C4-2B (cell line): ENCODE measurements at regions not wholly inside any gene's neighbourhood (a gene's known extent, or its start where the extent isn't known, plus 50 kb on each side); places are given as distances from the start of the nearest gene placed in this dataset.

Source experiments
- H3K27ac ChIP-seq: fragments of 450-650 bp; 2 replicates; pipeline ENCODE4 v1.5.1; 2017
- ZFX ChIP-seq: fragments of 450-650 bp; IDR thresholded peaks from 2 replicates; pipeline ENCODE4 v1.6.1; 2017
- TF ChIP-seq, protein P1 (sequence below): fragments of 450-650 bp; conservative IDR thresholded peaks from 2 replicates; pipeline ENCODE4 v1.5.1; 2017; ENCODE audit warnings: mild to moderate bottlenecking

DNA sequence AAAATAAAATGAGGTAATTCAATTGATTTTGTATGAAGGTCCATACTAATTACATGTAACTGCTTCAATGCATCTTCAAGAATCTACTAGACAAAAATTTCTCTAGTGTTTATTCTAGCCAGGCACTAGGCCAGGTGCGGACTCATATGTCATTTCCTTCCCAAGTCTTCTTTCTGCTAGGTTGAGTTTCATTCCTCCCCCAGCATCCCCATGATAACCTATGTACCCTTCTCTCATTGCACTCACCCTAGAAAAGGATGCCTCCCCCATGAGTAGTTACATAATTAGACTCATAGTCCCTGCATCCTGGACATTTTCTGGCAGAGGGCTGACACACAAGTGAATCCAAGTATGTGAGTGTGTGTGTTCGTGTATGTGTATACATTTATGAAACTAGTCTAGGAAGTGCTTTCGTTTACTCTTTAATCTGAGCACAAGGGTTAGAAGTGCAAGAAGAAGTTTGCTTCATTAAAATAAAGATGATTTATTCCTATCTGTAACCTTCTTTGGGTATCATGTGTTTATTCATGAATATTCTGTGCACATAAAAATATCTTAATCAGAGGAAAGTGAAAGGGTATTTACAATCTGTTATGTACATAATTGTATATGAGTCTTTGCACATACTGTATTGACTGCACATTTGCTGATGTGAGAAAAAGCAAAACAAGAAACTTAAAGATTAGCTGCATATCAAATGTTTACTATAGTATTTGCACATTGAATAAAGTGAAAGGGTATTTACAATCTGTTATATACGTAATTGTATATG is 585.6 kb upstream of the ZNF717 start:
- no peak overlapping the region for H3K27ac ChIP-seq
- TF ChIP-seq, protein P1, sequence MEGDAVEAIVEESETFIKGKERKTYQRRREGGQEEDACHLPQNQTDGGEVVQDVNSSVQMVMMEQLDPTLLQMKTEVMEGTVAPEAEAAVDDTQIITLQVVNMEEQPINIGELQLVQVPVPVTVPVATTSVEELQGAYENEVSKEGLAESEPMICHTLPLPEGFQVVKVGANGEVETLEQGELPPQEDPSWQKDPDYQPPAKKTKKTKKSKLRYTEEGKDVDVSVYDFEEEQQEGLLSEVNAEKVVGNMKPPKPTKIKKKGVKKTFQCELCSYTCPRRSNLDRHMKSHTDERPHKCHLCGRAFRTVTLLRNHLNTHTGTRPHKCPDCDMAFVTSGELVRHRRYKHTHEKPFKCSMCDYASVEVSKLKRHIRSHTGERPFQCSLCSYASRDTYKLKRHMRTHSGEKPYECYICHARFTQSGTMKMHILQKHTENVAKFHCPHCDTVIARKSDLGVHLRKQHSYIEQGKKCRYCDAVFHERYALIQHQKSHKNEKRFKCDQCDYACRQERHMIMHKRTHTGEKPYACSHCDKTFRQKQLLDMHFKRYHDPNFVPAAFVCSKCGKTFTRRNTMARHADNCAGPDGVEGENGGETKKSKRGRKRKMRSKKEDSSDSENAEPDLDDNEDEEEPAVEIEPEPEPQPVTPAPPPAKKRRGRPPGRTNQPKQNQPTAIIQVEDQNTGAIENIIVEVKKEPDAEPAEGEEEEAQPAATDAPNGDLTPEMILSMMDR = no peak
- TF ChIP-seq ZFX = no peak

DNA sequence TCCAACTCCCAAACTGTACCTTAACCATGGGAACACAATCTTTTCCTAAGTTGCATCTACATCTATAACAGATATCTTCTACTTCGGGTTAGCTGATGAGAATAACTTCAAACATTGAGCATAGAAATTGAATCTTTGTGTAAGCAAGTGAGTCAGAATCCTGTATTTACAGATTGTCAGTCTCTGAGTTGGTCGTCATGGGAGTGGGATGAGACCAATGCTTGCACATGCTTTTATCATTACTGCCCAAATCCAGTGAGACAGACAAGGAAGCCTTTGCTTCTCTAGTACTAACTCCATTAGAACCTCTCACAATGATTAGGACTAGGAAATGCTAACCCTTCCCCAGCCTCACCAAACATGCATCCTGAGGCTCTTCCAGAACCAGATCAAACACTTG is 587.1 kb upstream of the ZNF717 start:
- no peak overlapping the region for H3K27ac ChIP-seq
- no peak for TF ChIP-seq ZFX
- TF ChIP-seq, protein P1 = no peak

DNA sequence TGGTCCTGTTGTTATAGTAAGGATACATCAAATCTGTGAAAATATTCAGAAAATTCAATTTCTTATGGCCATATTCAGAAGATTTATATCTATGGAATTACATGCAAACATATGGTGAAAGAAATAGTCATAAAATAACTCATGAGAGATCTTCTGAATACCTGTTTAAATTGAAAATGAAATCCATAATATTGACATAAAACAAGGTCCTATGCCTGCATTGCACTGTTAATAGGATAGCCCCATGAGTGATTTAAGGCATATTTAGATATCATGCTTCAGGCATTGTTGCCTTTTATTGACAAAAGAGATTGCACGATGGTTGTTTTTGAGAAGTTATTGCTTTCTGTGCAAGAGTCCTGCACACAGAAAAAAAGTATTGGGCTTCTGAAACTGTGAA is 591.7 kb upstream of the ZNF717 start:
- no peak for TF ChIP-seq ZFX
- TF ChIP-seq, protein P1 = no peak
- H3K27ac ChIP-seq = no peak overlapping the region

DNA sequence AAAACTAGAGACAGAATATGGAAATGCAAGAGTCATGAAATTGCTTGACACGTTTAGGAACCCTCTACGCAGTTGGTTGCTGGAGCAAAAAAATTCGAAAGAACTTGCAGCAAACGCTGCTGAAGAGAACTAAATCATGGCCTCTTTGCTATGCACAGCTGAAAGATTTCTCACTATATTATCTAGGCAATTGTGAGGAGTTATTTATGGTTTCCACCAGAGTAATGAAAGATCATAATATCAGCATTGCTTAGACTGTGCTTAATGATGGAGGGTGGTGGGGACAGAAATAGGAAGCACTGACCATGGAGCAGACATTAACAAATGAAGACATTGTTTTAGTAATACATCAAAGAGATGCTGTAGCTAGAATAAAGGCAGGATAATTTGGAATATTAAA is 593.4 kb upstream of the ZNF717 start:
- TF ChIP-seq, protein P1 = no peak
- no peak for TF ChIP-seq ZFX
- H3K27ac ChIP-seq = no peak overlapping the region

DNA sequence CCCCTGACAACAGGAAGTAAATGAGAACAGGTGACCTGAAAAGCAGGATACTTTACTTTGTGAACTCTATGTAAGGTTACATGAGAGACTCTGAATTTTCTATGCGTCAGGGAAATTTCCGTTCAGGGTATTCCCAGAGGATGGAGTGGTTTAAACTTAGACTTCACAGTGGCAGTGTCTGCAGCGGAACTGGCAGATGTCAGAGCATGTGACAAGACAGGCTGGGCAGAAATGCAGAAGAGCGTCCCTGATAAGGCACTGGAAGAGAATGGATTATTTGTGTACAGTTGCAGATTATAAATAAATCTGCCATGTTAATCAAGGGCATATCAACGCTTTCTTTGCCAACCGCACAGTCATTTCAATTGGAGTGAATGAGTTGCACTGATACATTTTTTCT is 598.4 kb upstream of the ZNF717 start:
- H3K27ac ChIP-seq = no peak overlapping the region

DNA sequence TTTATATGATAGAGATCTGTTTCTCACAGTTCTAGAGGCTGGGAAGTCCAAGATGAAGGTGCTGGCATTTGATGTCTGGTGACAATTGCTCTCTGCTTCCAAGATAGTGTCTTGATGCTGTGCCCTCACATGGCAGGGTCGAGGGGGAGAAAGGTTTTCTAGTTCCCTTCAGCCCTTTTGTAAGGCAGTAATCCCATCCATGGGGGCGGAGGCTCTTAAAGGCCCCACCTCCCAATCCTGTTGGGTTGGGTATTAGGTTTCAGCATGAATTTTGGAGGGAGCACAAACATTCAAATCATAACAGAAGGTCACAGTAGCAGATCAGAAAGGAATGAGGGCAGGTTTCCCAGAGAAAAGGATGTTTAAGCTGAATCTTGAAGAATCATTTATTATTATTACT is 601.7 kb upstream of the ZNF717 start:
- TF ChIP-seq, protein P1 = no peak
- TF ChIP-seq ZFX = no peak
- H3K27ac ChIP-seq = no peak overlapping the region

More for the DNA sequence above, 598.4 kb upstream of the ZNF717 start:
- TF ChIP-seq, protein P1 = no peak
- TF ChIP-seq ZFX = no peak

DNA sequence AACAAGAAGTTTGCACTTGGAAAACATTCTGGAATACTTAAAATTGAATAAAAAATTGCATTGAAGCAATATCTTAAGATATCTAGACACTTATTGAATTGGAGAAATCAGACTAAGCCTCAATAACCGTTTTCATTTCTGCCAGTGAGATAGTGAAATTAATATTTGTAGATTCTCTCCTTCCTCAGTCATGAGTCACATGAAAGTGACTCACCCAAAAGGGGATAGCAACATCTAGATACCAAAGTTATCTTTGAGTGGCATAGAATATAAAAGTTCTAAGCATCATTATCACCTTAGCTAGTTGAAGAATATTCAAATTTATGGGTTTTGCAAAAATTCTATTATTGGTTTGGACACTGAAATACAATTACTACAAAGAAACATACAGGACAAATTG is 614.8 kb upstream of the ZNF717 start:
- H3K27ac ChIP-seq = no peak overlapping the region
- TF ChIP-seq, protein P1 = no peak
- no peak for TF ChIP-seq ZFX
